Tibial nerve (tissue), 4 donors: ENCODE measurements at regions not wholly inside any gene's neighbourhood (a gene's known extent, or its start where the extent isn't known, plus 50 kb on each side); places are given as distances from the start of the nearest gene placed in this dataset.

ENCODE experiments used
- DNase-seq, 2 donors: peaks; one replicate each; pipeline ENCODE4 v3.0.0-alpha.2; 2019; ENCODE audit warnings: low spot score in 2 of 2
- H3K27ac ChIP-seq, 4 donors: fragments of 200-600 bp; sonication (generic) in 3 of 4; one replicate each; pipeline ENCODE4 v1.5.1; 2017 to 2019; ENCODE audit warnings: mild to moderate bottlenecking in 1 of 4
- H3K27me3 ChIP-seq, 2 donors: fragments of 200-600 bp; sonication (generic) in 1 of 2; one replicate each; pipeline versions ENCODE4 v1.5.1 to v1.6.0; 2017 to 2019
- H3K36me3 ChIP-seq, 3 donors: fragments of 200-600 bp; sonication (generic); one replicate each; pipeline ENCODE4 v1.5.1; 2018 to 2019
- H3K4me1 ChIP-seq, 4 donors: fragments of 200-600 bp; sonication (generic) in 3 of 4; one replicate each; pipeline ENCODE4 v1.5.1; 2017 to 2019
- H3K4me3 ChIP-seq, 4 donors: fragments of 200-600 bp; sonication (generic) in 3 of 4; one replicate each; pipeline ENCODE4 v1.5.1; 2017 to 2019; ENCODE audit warnings: mild to moderate bottlenecking in 1 of 4, moderate library complexity in 1 of 4
- H3K9me3 ChIP-seq, 4 donors: fragments of 200-600 bp; sonication (generic) in 3 of 4; one replicate each; pipeline ENCODE4 v1.5.1; 2017 to 2019
- EP300 ChIP-seq, 2 donors: sonication (generic); formaldehyde crosslinking; IDR thresholded peaks; one replicate each; pipeline ENCODE4 v1.6.1; 2017; ENCODE audit warnings: antibody characterized with exemption in 2 of 2, mild to moderate bottlenecking in 1 of 2
- POLR2A ChIP-seq, 2 donors: fragments of 450-650 bp; IDR thresholded peaks; one replicate each; pipeline ENCODE4 v1.6.1; 2017; ENCODE audit warnings: antibody characterized with exemption in 2 of 2, mild to moderate bottlenecking in 2 of 2, moderate library complexity in 2 of 2
- WGBS, 2 donors: methylation state at CpG; one replicate each; pipeline ENCODE4 v1.1.5; 2018; 5-methylcytosine and 5-hydroxymethylcytosine counted together
- TF ChIP-seq, protein P1 (sequence below), 5 experiments: fragments of 200-600 bp in 3 of 5; fragments of 450-650 bp in 2 of 5; sonication (generic) in 3 of 5; IDR thresholded peaks; one replicate each; pipeline ENCODE4 v1.5.1; 2016 to 2019; ENCODE audit warnings: antibody characterized with exemption in 5 of 5, mild to moderate bottlenecking in 3 of 5, moderate library complexity in 2 of 5

DNA sequence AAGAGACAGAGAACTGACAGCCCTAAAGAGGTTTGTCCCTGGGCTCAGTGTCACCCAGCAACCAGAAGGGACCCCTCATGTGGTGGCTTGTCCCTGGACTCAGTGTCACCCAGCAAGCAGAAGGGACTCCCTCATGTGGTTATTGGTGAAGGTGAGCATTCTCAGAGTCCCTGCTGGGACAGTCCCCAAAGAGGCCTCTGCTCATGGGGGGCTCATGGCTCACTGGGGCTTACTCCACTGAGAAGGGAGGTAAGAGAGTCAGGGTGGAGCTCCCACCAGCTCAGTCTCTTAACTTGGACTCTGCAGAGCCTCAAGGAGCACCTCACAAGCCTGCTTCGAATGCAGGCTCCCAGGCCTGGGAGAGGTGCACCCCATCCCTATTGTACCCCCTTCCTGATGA lies 145.2 kb upstream of the COPS8 start:
- Histone ChIP-seq H3K4me1 (no peaks in the 10 kb centered on the region), H3K4me3 (no peak overlapping the region), H3K9me3 (no peaks in the 10 kb centered on the region), H3K36me3 (no peaks in the 10 kb centered on the region), H3K27ac (no peak overlapping the region), H3K27me3 (no peaks in the 10 kb centered on the region)
- 79 to 100% methylated on average over 1 of the region's 1 CpG for WGBS, 2 donors
- TF ChIP-seq POLR2A (IDR thresholded peaks at IDR 0.05) = no peak
- TF ChIP-seq, protein P1, sequence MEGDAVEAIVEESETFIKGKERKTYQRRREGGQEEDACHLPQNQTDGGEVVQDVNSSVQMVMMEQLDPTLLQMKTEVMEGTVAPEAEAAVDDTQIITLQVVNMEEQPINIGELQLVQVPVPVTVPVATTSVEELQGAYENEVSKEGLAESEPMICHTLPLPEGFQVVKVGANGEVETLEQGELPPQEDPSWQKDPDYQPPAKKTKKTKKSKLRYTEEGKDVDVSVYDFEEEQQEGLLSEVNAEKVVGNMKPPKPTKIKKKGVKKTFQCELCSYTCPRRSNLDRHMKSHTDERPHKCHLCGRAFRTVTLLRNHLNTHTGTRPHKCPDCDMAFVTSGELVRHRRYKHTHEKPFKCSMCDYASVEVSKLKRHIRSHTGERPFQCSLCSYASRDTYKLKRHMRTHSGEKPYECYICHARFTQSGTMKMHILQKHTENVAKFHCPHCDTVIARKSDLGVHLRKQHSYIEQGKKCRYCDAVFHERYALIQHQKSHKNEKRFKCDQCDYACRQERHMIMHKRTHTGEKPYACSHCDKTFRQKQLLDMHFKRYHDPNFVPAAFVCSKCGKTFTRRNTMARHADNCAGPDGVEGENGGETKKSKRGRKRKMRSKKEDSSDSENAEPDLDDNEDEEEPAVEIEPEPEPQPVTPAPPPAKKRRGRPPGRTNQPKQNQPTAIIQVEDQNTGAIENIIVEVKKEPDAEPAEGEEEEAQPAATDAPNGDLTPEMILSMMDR (IDR thresholded peaks at IDR 0.05) = no peak
- TF ChIP-seq EP300 (IDR thresholded peaks at IDR 0.05) = no peak
- no peak for DNase-seq

DNA sequence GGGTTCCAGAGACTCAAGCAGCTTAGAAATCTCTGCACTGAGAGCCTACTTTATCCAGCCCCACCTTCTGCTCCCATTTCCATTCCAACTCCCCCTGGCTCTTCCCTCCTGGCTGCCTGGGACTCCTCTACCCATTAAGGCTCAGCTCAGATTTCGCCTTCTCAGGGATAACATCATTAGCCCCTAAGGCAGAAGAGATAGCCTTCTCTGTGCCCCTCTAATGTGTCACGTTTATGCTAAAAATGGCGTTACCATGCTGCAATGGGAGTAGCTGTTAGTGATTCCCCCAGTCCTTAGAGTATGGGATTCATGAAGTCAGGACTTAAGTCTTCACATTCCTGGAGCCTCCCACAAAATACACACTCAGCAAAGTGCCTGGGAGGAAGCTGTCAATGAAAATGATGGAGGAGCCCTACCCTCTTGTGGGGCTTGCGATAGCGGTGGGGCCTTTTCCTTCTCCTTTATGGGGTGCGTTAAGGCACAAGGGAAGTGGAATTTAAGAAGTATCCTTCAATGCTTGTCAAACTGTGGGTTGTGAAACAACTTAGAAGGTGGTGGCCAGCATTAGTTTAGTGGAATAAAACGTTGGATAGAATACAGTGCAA lies 144.7 kb upstream of the COPS8 start:
- no peaks in the 10 kb centered on the region for H3K36me3 ChIP-seq
- no peak overlapping the region for H3K27ac ChIP-seq
- DNase-seq = no peak
- no peaks in the 10 kb centered on the region for H3K9me3 ChIP-seq
- TF ChIP-seq EP300 (IDR thresholded peaks at IDR 0.05) = no peak
- TF ChIP-seq, protein P1 (IDR thresholded peaks at IDR 0.05) = no peak
- no peak for TF ChIP-seq POLR2A (IDR thresholded peaks at IDR 0.05)
- H3K27me3 ChIP-seq = no peaks in the 10 kb centered on the region
- no peak overlapping the region for H3K4me3 ChIP-seq
- WGBS, 2 donors = 70 to 75% methylated on average over 7 of the region's 7 CpGs
- H3K4me1 ChIP-seq = no peaks in the 10 kb centered on the region

DNA sequence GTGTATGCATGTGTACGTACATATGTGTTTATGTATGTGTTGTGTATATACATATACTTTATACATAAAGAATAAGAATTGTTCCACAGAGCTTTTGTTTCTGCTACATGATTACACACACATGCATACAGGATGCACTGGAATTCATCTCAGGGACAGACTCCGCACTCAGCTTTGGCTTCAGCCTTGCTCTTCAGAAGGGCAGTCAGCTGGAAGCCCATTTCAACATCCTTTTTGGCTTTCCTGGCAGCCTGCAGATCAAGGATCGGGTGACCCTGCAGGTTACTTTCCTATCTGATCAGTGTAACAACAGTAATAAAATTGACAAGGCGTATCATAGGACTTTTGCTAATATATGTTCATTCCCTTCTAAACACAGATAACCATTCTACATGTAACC lies 144.1 kb upstream of the COPS8 start:
- H3K4me1 ChIP-seq = no peaks in the 10 kb centered on the region
- H3K36me3 ChIP-seq = no peaks in the 10 kb centered on the region
- no peaks in the 10 kb centered on the region for H3K9me3 ChIP-seq
- DNase-seq = no peak
- no peak overlapping the region for H3K4me3 ChIP-seq
- H3K27ac ChIP-seq = no peak overlapping the region
- WGBS, 2 donors = 78 to 91% methylated on average over 4 of the region's 4 CpGs
- no peaks in the 10 kb centered on the region for H3K27me3 ChIP-seq
- TF ChIP-seq, protein P1 (IDR thresholded peaks at IDR 0.05) = no peak
- TF ChIP-seq EP300 (IDR thresholded peaks at IDR 0.05) (no peak), POLR2A (IDR thresholded peaks at IDR 0.05) (no peak)

DNA sequence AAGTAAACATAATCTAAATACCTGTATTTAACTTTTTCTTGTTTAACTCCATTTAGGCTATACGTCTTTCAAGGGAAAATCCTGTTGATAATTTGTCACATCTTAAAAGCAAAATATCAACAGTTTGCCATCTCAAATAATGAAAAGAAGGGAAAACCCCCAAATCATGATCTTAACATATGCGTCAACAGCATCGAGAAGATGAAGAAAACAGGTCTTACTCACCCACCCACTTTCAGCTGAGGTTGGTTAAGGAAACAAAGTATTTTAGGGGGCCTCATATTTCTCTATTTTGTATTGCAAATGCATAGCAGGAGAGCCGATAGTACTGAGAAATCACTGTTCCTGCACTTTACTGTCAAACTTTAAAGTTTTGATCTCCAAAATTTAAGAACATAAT lies 143.1 kb upstream of the COPS8 start:
- no peaks in the 10 kb centered on the region for H3K4me1 ChIP-seq
- 63 to 82% methylated on average over 4 of the region's 4 CpGs for WGBS, 2 donors
- no peaks in the 10 kb centered on the region for H3K36me3 ChIP-seq
- TF ChIP-seq, protein P1 (IDR thresholded peaks at IDR 0.05) = no peak
- no peak for TF ChIP-seq EP300 (IDR thresholded peaks at IDR 0.05)
- DNase-seq = no peak
- H3K27ac ChIP-seq = no peak overlapping the region
- no peak overlapping the region for H3K4me3 ChIP-seq
- H3K9me3 ChIP-seq = no peaks in the 10 kb centered on the region
- H3K27me3 ChIP-seq = no peaks in the 10 kb centered on the region

DNA sequence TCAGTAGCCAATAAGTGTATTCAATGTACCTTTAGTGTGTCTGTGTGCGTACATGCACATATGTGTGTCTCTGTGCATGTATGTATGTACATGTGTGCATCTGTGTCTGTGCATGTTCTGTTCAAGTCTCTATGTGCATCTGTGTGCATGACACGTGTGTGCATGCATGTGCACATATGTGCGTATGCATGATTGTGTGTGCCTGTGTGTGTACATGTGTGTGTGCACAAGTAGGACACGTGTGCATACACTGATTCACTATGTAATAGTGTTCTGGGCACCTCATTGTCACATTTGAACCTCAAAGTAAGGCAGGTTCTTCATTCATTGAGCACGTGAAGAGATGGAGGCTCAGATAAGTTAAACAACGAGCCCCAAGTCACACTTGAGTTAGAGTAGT lies 142.6 kb upstream of the COPS8 start:
- H3K36me3 ChIP-seq = no peaks in the 10 kb centered on the region
- no peak for DNase-seq
- no peak overlapping the region for H3K4me3 ChIP-seq
- no peaks in the 10 kb centered on the region for H3K9me3 ChIP-seq
- no peak for TF ChIP-seq EP300 (IDR thresholded peaks at IDR 0.05)
- TF ChIP-seq POLR2A (IDR thresholded peaks at IDR 0.05) = no peak
- TF ChIP-seq, protein P1 (IDR thresholded peaks at IDR 0.05) = no peak
- H3K27ac ChIP-seq = no peak overlapping the region
- WGBS, 2 donors = 76 to 90% methylated on average over 6 of the region's 6 CpGs
- H3K4me1 ChIP-seq = no peaks in the 10 kb centered on the region
- H3K27me3 ChIP-seq = no peaks in the 10 kb centered on the region
